ENCODE measurements at regions not wholly inside any gene's neighbourhood (a gene's known extent, or its start where the extent isn't known, plus 50 kb on each side); places are given as distances from the start of the nearest gene placed in this dataset.

DNA sequence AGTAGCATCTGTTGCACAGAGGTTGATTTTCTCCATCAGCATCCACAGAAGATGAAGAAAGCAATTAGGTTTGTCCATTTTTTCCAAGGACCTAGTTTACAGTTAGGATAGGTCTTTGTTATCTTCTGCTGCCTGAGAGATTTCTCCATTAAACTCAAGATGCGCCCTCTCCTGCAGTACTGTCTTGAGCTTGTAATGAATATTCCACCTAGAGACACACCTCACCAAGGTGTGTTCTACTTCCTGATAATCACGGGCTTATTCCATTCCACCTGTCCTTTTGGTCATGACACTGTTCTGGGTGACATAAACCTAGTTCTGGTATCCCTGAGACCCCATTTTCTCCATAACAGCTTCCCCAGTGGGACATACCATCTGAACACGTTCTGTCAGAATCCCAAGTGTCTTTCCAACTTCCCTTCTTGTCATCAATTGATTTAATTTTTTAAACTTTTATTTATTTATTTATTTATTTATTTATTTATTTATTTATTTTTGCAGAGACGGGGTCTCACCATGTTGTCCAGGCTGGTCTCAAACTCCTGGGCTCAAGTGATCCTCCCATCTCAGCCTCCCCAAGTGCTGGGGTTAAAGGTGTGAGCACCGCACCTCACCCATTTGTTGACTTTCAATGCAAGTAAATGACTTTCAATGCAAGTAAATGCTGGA, 75.6 kb upstream of the HS3ST5 start:
- no peak for DNase-seq

DNA sequence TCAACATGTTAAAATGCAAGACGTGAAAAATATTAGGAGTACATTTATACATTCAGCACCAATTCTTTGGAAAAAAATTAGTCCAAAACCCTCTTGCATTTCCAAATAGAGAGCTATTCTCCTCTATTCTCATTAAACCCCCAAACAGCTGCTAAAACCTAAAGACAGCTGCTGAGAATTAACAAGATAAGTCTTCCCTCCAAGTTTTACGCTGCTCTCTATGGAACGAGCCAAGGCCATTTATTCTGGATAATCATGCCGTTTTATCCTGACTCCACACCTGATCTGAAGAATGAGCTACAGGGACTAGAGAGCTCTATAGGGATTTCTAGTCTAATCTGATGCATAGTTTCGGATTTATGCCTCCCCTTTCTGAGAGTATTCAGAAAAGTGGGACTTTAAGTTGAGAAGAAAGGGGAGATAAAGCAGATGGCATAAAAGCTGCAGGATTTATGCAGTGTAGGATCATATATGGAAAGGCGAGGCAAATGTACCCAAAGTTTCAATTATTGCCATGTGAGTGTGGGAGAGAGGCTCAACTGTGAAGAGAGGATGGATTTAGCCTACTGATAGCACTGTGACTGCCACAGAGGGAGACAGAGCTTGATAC, 64.7 kb upstream of the HS3ST5 start:
- DNase-seq = peak; percentile 4

DNA sequence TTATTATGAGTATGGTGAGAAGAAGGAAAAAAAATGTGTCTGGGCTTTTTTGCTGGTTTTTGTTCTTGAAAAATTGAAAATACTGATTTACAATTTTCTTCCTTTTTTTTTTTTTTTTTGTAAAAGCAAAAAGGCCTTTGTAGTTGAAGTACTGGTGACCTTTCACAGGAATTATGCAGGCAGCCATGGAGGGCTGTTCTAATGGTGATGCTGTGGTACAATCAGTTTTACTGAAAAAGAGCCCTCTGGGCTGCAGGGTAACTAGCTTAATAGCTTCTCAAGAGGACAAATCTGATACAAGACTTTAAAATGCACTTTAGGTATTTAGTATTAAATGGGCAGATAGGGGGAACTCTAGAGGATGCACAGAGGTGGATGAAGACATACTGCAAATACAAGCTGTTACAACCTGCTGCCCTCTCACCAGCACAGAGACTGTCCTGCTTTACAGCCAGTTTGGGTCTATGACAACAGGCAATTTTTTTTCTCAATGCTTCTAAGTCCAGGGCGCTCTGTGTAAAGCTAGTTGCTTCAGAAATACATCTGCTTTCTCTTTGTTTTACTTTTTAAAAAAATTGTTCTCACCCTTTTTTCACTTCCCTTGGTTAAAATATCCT, 61.6 kb upstream of the HS3ST5 start:
- no peak for DNase-seq

DNA sequence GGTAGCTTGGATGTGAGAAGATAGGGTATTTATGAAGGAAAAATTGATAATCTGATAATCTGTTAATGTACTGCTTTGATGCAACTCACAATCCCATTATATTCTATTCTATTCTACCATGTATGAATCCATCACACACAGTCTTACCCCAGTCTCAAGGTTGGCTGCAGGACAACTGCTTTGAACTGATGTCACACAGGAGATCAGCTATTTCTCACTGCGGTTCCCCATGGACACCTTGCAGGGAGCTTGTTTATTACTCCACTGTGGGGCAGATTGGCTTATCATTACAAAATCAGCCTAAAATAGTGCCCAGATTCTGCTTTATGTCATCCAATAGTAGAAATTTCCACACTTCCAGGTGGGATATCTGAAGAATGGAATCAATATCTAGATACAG, 61.0 kb upstream of the HS3ST5 start:
- DNase-seq = no peak

DNA sequence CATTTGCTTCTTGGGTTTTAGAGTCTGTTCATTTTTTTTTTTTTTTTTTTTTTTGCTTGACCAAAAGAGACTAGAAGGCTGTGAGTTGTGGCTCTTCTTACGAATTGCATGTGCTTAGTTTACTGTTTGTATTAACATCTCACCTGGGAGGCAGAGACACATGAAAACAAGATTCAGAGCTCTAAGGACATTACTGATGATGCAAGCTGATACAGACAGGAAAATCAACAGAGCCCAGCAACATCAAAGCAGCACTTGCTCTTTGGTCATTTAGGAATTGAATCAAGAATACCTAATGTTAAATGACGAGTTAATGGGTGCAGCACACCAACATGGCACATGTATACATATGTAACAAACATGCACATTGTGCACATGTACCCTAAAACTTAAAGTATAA, 55.7 kb upstream of the HS3ST5 start:
- DNase-seq = no peak
